ENCODE measurements at regions not wholly inside any gene's neighbourhood (a gene's known extent, or its start where the extent isn't known, plus 50 kb on each side); places are given as distances from the start of the nearest gene placed in this dataset.
"Not testable (repeated sequence)": the region's sequence is repeated elsewhere in the genome, so short reads cannot be mapped to it uniquely, and the experiment has no call there.

DNA sequence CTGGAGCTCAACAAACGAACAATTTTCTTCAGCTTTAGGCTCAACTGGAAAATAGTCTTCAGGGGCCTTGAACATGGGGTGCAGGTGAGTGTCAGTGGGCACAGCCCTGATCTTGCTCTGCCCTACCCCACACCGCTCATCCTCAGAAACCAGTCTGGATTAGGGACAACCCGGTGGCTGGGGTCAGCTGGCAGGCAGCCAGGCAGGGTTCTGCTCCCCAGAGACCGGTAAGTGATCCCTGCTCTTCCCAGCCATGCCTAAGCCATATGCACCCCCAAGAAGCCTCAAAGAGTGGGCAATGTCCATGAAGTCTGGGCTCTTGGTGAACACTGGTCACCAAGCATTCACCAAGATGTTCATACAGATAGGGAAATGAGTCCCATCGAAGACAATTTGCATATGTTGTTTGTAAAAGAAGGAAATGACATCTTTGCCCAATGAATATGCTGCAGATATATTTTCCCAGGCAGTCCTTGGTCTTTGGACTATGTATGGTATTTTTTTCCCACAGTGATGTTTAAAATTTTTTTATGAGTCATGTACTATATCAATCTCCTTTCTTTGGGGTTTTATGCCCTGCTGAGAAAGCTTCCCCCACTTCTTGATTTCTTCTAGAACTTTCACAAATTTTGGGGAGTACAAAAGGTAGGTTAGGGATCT is 63.9 kb upstream of the VASH1 start:
- DNase-seq (ENCODE audit: extremely low read depth, low read depth, low spot score): no peak

- no peak for DNase-seq (ENCODE audit: extremely low read depth, low read depth, low spot score)
Observed at GRCh38 chr14:76698191-76698590, 63.1 kb upstream of the VASH1 start.

GRCh38 chr14:76698631-76699030 is 62.6 kb upstream of the VASH1 start:
- no peak for DNase-seq (ENCODE audit: extremely low read depth, low read depth, low spot score)

DNA sequence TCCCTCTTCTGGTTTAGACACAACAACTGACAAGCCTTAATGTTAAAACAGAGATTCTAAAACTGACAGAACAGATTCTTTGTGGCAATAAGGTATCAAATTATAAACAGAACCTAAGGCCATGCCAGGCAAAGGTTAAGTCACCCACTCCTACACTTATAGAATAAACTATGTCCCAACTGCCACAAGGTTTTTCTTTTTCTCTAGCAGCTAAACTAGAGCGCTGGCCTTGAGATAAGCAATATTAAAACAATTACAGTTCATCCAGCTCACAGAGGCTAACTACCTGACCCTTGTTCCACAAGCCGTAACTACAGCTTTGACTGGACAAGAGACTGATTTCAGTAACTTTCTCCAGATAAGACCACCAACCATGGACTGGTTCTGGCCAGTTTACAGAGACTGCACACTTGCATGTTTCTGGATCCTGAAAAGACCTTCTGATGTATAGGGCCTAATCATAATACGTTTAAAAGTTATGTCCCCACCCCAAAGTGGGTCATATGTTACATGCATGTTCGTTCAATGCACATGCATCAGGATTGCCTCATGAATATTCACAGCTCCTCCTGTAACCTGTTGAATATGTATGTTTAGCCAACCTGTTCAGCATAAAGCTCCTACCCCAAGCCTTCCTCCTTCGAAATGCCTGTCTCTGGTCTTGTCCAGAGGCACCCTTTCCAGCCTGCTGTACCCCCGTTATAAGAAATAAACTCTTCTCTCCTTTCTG is 61.9 kb upstream of the VASH1 start:
- DNase-seq (ENCODE audit: extremely low read depth, low read depth, low spot score): no peak

DNA sequence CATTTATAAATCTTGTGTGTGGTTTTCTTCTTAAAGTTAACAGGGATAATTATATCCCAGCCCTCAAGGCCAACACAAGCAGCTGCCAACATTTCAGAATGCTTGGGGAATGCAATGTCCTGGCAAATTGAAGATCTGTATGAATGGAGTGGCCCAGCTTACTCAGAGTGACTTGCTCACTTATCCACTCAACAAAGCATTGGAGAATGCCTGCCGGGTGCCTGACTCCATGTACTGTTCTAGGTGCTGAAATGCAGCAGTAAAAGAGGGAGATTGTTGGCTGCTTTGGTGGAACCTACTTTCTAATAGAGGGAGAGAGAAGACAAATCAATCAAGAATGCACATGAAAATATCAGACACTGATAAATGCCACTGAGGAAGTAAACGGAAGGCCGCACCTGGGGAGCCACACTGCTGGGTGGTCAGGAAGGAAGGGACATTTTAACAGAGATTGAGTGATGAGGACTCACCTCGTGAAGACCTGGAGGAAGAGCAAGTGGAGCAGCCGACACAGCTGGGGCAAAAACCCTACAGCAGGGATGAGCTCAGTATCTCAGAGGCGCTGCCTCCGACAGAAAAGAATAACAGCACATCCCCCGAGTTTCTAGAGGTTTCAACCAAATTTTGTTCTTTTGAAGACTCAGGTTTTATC is 61.2 kb upstream of the VASH1 start:
- no peak for DNase-seq (ENCODE audit: extremely low read depth, low read depth, low spot score)

GRCh38 chr14:76701436-76701835 is 59.8 kb upstream of the VASH1 start:
- DNase-seq (ENCODE audit: extremely low read depth, low read depth, low spot score): no peak

DNA sequence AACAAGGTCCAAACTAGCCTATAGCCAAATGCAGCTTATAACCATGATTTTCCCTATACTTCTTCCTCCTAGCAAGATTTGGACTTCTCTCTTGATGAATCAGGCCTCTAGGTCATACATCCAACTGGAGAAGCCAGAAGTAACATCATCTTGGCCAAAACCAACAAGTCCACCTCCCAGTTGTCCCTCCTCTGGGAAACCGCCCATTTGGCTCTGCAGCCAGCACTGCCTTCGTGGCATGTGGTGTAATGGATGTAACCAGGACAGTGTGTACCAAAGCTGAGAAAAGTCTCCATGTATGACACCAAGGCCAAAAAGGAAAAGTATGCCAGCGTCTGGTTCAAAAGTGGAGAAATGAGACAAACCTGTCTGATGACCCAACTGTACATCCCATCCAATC is 59.3 kb upstream of the VASH1 start:
- no peak for DNase-seq (ENCODE audit: extremely low read depth, low read depth, low spot score)

DNA sequence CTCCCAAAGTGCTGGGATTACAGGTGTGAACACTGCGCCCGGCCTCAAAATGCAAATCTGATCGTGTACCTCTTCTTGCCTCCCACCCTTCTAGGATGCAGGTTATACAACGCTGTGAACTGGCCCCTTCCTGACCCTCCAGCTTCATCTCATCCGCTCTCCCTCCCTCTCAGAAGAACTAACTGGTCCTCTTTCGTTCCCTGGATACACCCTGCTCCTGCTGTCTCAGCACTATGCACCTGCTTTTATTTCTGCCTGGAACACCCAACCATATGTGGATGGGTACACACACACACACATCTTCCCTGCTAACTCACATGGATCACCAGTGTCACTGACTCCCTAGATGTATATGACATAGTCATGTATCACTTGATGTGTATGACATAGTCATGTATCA is 56.1 kb upstream of the VASH1 start:
- DNase-seq (ENCODE audit: extremely low read depth, low read depth, low spot score): no peak

DNA sequence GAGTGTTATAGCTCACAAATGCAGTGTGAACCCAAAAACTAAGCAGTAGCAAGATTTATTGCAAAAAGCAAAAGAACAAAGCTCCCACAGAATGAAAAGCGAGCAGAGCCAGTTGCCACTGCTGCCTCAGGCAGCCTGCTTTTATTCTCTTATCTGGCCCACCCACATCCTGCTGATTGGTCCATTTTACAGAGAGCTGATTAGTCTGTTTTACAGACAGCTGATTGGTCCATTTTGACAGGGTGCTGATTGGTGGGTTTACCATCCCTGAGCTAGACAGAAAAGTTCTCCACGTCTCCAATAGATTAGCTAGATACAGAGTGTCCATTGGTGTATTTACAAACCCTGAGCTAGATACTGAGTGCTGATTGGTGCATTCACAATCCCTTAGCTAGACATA is 55.1 kb upstream of the VASH1 start:
- not testable (repeated sequence) for DNase-seq (ENCODE audit: extremely low read depth, low read depth, low spot score)

GRCh38 chr14:76706811-76707210 is 54.5 kb upstream of the VASH1 start:
- no peak for DNase-seq (ENCODE audit: extremely low read depth, low read depth, low spot score)

GRCh38 chr14:76708028-76708427 is 53.2 kb upstream of the VASH1 start:
- DNase-seq (ENCODE audit: extremely low read depth, low read depth, low spot score): no peak

DNA sequence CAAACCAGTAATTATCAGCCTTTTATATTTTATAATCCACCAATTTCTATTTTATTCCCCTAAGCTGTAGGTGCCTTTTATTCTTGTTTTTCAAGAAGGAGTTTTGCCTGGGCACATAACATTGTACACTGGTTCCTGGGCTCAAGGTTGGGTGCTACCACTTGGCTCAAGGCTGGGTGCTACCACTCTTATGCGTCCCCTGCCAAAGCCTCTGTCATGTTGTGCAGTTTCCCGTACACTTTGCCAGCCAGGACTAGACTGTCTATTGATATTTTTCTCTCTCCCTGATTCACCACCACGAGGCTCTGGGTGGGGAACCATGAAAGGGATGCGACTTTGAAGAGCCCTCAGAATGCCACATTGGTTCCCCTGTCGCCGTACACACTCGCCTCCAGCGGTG is 52.5 kb upstream of the VASH1 start:
- no peak for DNase-seq (ENCODE audit: extremely low read depth, low read depth, low spot score)

DNA sequence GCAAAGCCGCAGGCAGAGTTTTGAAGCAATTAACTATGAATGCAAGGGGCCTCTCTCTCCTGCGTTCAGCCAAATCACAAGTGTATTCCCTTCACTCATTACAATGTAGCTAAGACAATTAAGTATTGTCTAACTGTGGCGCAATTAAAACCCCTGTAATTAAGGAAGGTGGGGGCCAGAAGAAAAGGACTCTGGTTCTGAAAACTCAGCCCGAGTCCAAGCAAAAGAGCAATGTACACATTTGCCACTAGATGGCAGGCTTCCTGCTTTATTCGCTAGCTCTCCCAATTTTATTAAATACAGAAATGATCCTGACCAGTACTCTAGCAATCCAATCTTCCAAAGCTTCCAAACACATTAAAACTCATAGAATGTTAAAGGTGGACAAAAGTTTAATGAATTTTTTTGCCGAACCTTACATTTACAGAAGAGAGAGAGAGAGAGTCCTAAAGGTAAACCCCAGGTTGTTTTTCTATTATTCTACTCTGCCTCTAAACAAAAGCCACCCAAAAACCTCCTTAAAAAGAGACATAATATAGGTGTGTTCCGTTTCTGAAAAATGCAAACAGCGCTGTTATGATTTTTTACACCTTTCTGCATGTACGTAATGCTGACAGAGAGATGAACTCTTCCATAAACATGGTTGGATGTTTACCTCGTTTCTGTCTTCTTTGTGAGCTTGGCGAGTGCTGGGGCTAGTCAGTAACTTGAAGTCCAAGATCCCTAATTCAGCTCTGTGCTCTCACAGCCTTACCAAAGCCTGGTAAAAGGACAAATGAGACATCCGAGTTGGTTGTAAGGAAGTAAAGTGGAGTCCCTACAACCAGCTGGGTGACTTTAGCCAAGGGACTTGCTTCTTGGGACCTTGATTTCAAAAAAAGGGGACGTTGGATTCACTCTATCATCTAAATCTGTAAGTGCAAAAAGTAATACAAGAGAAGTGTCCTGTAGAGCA is 50.9 kb upstream of the VASH1 start:
- no peak for DNase-seq (ENCODE audit: extremely low read depth, low read depth, low spot score)

All from glomerular endothelial cell (primary cell).